DOHH2 (cell line): ENCODE measurements at regions not wholly inside any gene's neighbourhood (a gene's known extent, or its start where the extent isn't known, plus 50 kb on each side); places are given as distances from the start of the nearest gene placed in this dataset.

Experiments
- CTCF ChIP-seq: fragments of 200-600 bp; sonication (generic); IDR thresholded peaks from one replicate; pipeline ENCODE4 v1.5.1; 2014; ENCODE audit warnings: antibody characterized with exemption, mild to moderate bottlenecking, low read depth, low read length; ENCODE audit not compliant: poor library complexity, severe bottlenecking
- EZH2phosphoT487 ChIP-seq: fragments of 200-600 bp; sonication (generic); IDR thresholded peaks from 2 replicates; pipeline ENCODE4 v1.6.1; 2017; ENCODE audit warnings: borderline replicate concordance, mild to moderate bottlenecking, antibody characterized with exemption, low read length, moderate library complexity, mixed read lengths

GRCh38 chr2:239883326-239884050 is 141.7 kb downstream of the NDUFA10 start:
- TF ChIP-seq CTCF (no peak), EZH2phosphoT487 (no peak)
